IMR-90 (cell line): ENCODE measurements at regions not wholly inside any gene's neighbourhood (a gene's known extent, or its start where the extent isn't known, plus 50 kb on each side); places are given as distances from the start of the nearest gene placed in this dataset.
A peak's percentile ranks its signal among the peaks of the same experiment; 100 is the strongest.

ENCODE experiments used
- ATAC-seq: fragments of 200-7000 bp; cut with Tn5 transposase; 2 replicates; pipeline ENCODE4 v1.9.1; 2020; ENCODE audit warnings: low read depth, mild to moderate bottlenecking, moderate library complexity
- BruUV-seq: library from RNA; stranded (reverse); fragments of 400-500 nt; replicated peaks from 2 replicates; lab custom pipeline; 2021; lab: Mats Ljungman, UMichigan
- CTCF ChIA-PET: fragments of 300-600 bp; formaldehyde crosslinking; extraction: SDS; loops from one replicate; lab custom pipeline; 2021; ENCODE audit warnings: antibody characterized with exemption; lab: Yijun Ruan, JAX
- POLR2A ChIA-PET: fragments of 300-600 bp; sonication (Branson Sonifier 250); formaldehyde crosslinking; loops from one replicate; lab custom pipeline; 2022; ENCODE audit warnings: antibody characterized with exemption; ENCODE audit not compliant: unreplicated experiment; lab: Charles Lee
- DNase-seq: peaks from one replicate; pipeline ENCODE4 v3.0.0; 2013
- H2AFZ ChIP-seq: replicated peaks from 2 replicates; pipeline ENCODE3; 2013; ENCODE audit warnings: low read length, mild to moderate bottlenecking; ENCODE audit not compliant: poor library complexity
- H2AK5ac ChIP-seq: 2 replicates; pipeline ENCODE4 v1.6.1; 2013; ENCODE audit warnings: low read depth, low read length, inconsistent platforms
- H2AK9ac ChIP-seq: replicated peaks from 2 replicates; pipeline ENCODE3; 2013; ENCODE audit warnings: mild to moderate bottlenecking, low read depth, low read length, moderate library complexity; ENCODE audit not compliant: poor library complexity
- H2BK120ac ChIP-seq: 2 replicates; pipeline ENCODE4 v1.6.1; 2013; ENCODE audit warnings: low read depth, low read length, inconsistent platforms
- H2BK15ac ChIP-seq: 3 replicates; pipeline ENCODE4 v1.6.1; 2013; ENCODE audit warnings: low read depth, low read length, inconsistent platforms
- H2BK20ac ChIP-seq: 2 replicates; pipeline ENCODE4 v1.6.1; 2013; ENCODE audit warnings: low read depth, mild to moderate bottlenecking, inconsistent platforms, low read length, moderate library complexity
- H2BK5ac ChIP-seq: 2 replicates; pipeline ENCODE4 v1.6.1; 2013; ENCODE audit warnings: mild to moderate bottlenecking, low read depth, low read length, inconsistent platforms; ENCODE audit not compliant: poor library complexity, severe bottlenecking
- H3K14ac ChIP-seq: replicated peaks from 2 replicates; pipeline ENCODE4 v1.6.1; 2013; ENCODE audit warnings: low read depth, low read length, inconsistent platforms
- H3K18ac ChIP-seq: 2 replicates; pipeline ENCODE4 v1.6.1; 2013; ENCODE audit warnings: low read depth, low read length, control low read depth
- H3K23ac ChIP-seq: 2 replicates; pipeline ENCODE4 v1.6.1; 2013; ENCODE audit warnings: low read depth, low read length, inconsistent platforms
- H3K27ac ChIP-seq: 2 replicates; pipeline ENCODE4 v1.5.1; 2013; ENCODE audit warnings: mild to moderate bottlenecking, control low read depth, low read length; ENCODE audit not compliant: insufficient read depth
- H3K27me3 ChIP-seq: 2 replicates; pipeline ENCODE4 v1.6.1; 2013; ENCODE audit warnings: low read length; ENCODE audit not compliant: control insufficient read depth, insufficient read depth
- H3K36me3 ChIP-seq: 2 replicates; pipeline ENCODE4 v1.6.1; 2013; ENCODE audit warnings: low read length, mixed read lengths; ENCODE audit not compliant: control insufficient read depth, insufficient read depth
- H3K4ac ChIP-seq: 2 replicates; pipeline ENCODE4 v1.6.1; 2013; ENCODE audit warnings: low read depth, low read length, inconsistent platforms
- H3K4me1 ChIP-seq: 2 replicates; pipeline ENCODE4 v1.6.1; 2013; ENCODE audit warnings: low read length, mixed read lengths; ENCODE audit not compliant: control insufficient read depth, insufficient read depth
- H3K4me2 ChIP-seq: 2 replicates; pipeline ENCODE4 v1.6.1; 2013; ENCODE audit warnings: low read depth, mild to moderate bottlenecking, control low read depth, low read length, moderate library complexity
- H3K4me3 ChIP-seq: 2 replicates; pipeline ENCODE4 v1.5.1; 2013; ENCODE audit warnings: low read depth, mild to moderate bottlenecking, control low read depth, low read length, moderate library complexity; ENCODE audit not compliant: insufficient read depth
- H3K56ac ChIP-seq: 2 replicates; pipeline ENCODE4 v1.6.1; 2013; ENCODE audit warnings: low read length, inconsistent platforms; ENCODE audit not compliant: insufficient read depth; ENCODE audit errors: extremely low read depth
- H3K79me1 ChIP-seq, 2 experiments: 2 replicates each; pipeline ENCODE4 v1.6.1; 2013; ENCODE audit warnings: low read length in 2 of 2, inconsistent platforms in 1 of 2, low read depth in 1 of 2
- H3K9ac ChIP-seq: 2 replicates; pipeline ENCODE4 v1.6.1; 2013; ENCODE audit warnings: low read depth, low read length, control low read depth
- H3K9me1 ChIP-seq: 2 replicates; pipeline ENCODE4 v1.6.1; 2013; ENCODE audit warnings: low read length, inconsistent platforms; ENCODE audit not compliant: insufficient read depth
- H3K9me3 ChIP-seq: 2 replicates; pipeline ENCODE4 v1.6.1; 2013; ENCODE audit warnings: low read length; ENCODE audit not compliant: control insufficient read depth, insufficient read depth
- H4K20me1 ChIP-seq: 2 replicates; pipeline ENCODE4 v1.6.1; 2013; ENCODE audit warnings: low read length, inconsistent platforms; ENCODE audit not compliant: insufficient read depth
- H4K5ac ChIP-seq: 2 replicates; pipeline ENCODE4 v1.6.1; 2013; ENCODE audit warnings: mild to moderate bottlenecking, low read depth, low read length, control low read depth
- H4K8ac ChIP-seq, 2 experiments: 2 replicates each; pipeline ENCODE4 v1.6.1; 2013; ENCODE audit warnings: low read depth in 2 of 2, low read length in 2 of 2, control low read depth in 1 of 2, inconsistent platforms in 1 of 2
- H4K91ac ChIP-seq: 2 replicates; pipeline ENCODE4 v1.6.1; 2013; ENCODE audit warnings: low read depth, low read length, inconsistent platforms; ENCODE audit not compliant: insufficient read depth
- CEBPB ChIP-seq: IDR thresholded peaks from 2 replicates; pipeline ENCODE4 v1.6.1; 2012; ENCODE audit warnings: low read depth, low read length, improper control_type of control experiment
- CHD1 ChIP-seq: IDR thresholded peaks from 2 replicates; pipeline ENCODE4 v1.6.1; 2012; ENCODE audit warnings: low read depth, low read length, improper control_type of control experiment
- CTCF ChIP-seq: conservative IDR thresholded peaks from 2 replicates; pipeline ENCODE4 v1.5.1; 2012; ENCODE audit warnings: mild to moderate bottlenecking, low read depth, low read length, improper control_type of control experiment
- ELK1 ChIP-seq: fragments of 150-350 bp; IDR thresholded peaks from 2 replicates; pipeline ENCODE4 v1.6.1; 2016; ENCODE audit warnings: low read depth, mild to moderate bottlenecking, low read length, moderate library complexity, borderline replicate concordance
- FOS ChIP-seq: fragments of 150-350 bp; IDR thresholded peaks from 2 replicates; pipeline ENCODE4 v1.6.1; 2016; ENCODE audit warnings: low read depth, low read length
- MAFK ChIP-seq: IDR thresholded peaks from 2 replicates; pipeline ENCODE4 v1.6.1; 2012; ENCODE audit warnings: low read depth, low read length, improper control_type of control experiment
- MAZ ChIP-seq: IDR thresholded peaks from 2 replicates; pipeline ENCODE4 v1.6.1; 2012; ENCODE audit warnings: low read depth, mild to moderate bottlenecking, low read length, improper control_type of control experiment, moderate library complexity, borderline replicate concordance
- NFE2L2 ChIP-seq: fragments of 150-350 bp; IDR thresholded peaks from 2 replicates; pipeline ENCODE4 v1.6.1; 2016; ENCODE audit warnings: low read depth, mild to moderate bottlenecking, low read length
- POLR2A ChIP-seq: IDR thresholded peaks from 2 replicates; pipeline ENCODE4 v1.6.1; 2012; ENCODE audit warnings: mild to moderate bottlenecking, low read depth, low read length
- RAD21 ChIP-seq: IDR thresholded peaks from 2 replicates; pipeline ENCODE4 v1.6.1; 2012; ENCODE audit warnings: low read length, improper control_type of control experiment
- RCOR1 ChIP-seq: IDR thresholded peaks from 2 replicates; pipeline ENCODE4 v1.6.1; 2012; ENCODE audit warnings: mild to moderate bottlenecking, low read length, improper control_type of control experiment; ENCODE audit not compliant: insufficient replicate concordance
- RFX5 ChIP-seq: IDR thresholded peaks from 2 replicates; pipeline ENCODE4 v1.8.0; 2012; ENCODE audit warnings: low read depth, mild to moderate bottlenecking, low read length, moderate library complexity
- SMC3 ChIP-seq: fragments of 150-350 bp; IDR thresholded peaks from 2 replicates; pipeline ENCODE4 v1.6.1; 2016; ENCODE audit warnings: low read depth, mild to moderate bottlenecking, antibody characterized with exemption, low read length, moderate library complexity
- USF2 ChIP-seq: fragments of 150-350 bp; IDR thresholded peaks from 2 replicates; pipeline ENCODE4 v1.6.1; 2017; ENCODE audit warnings: mild to moderate bottlenecking, antibody characterized with exemption, low read length, low read depth
- WGBS, 2 experiments: methylation state at CpG; one replicate each; pipeline versions ENCODE4 v1.1.5 to v1.1.7; 2013; ENCODE audit warnings: missing lambda C conversion rate in 2 of 2; ENCODE audit not compliant: insufficient read length in 1 of 2; ENCODE audit errors: extremely low coverage in 2 of 2; 5-methylcytosine and 5-hydroxymethylcytosine counted together
- dilution Hi-C: fragments of 300-500 bp; cut with HindIII; formaldehyde crosslinking; loops from one replicate; pipeline ENCODE4 v1.14.3; 2018; ENCODE audit warnings: low sequenced_read_pairs; ENCODE audit not compliant: unreplicated experiment
- in situ Hi-C: fragments of 300-500 bp; cut with MboI; formaldehyde crosslinking; loops from 3 replicates; pipeline ENCODE4 v1.14.3; 2019; ENCODE audit warnings: low sequenced_read_pairs, inconsistent platforms, mixed read lengths
- intact Hi-C: fragments of 100-400 bp; cut with micrococcal nuclease; formaldehyde crosslinking; loops from 2 replicates; pipeline ENCODE4 v1.10.0; 2022

GRCh38 chr16:86157616-86158247 is 258.8 kb downstream of the IRF8 start:
- Histone ChIP-seq H3K9ac (no peak overlapping the region), H2BK20ac (peak overlapping the region; percentile 85; the same call in 1 of the 2 replicates), H3K36me3 (no peaks in the 10 kb centered on the region), H3K9me3 (no peaks in the 10 kb centered on the region), H3K4me1 (peaks cover 13% of the 10 kb centered on the region), H2BK15ac (peak overlapping the region; percentile 93; the same call in 2 of the 3 replicates), H2BK120ac (peak overlapping the region; percentile 56), H3K9me1 (peaks cover 7% of the 10 kb centered on the region), H3K56ac (no peak overlapping the region), H3K4ac (peak overlapping the region; percentile 72), H2BK5ac (peak overlapping the region; percentile 54), H4K91ac (peak overlapping the region; percentile 61), H4K8ac (peak overlapping the region; percentile 56 to 65), H2AK5ac (peak overlapping the region; percentile 85; the same call in 1 of the 2 replicates), H4K5ac (peak overlapping the region; percentile 46; the same call in 1 of the 2 replicates), H3K79me1 (0 out of 4 replicates have a peak, but pooled peaks cover 0 to 7% of the 10 kb centered on the region in 2 experiments), H4K20me1 (no peaks in the 10 kb centered on the region), H3K27ac (no peak overlapping the region), H3K4me3 (no peak overlapping the region), H2AK9ac (no peak overlapping the region), H2AFZ (peak overlapping the region; percentile 45), H3K18ac (peak overlapping the region; percentile 83; the same call in 1 of the 2 replicates), H3K27me3 (no peaks in the 10 kb centered on the region), H3K14ac (peak overlapping the region; percentile 81), H3K4me2 (no peak overlapping the region; the same call in 1 of the 2 replicates), H3K23ac (peak overlapping the region; percentile 39)
- DNase-seq (peak; percentile 82), ATAC-seq (peak; percentile 87)
- intact Hi-C loops (loop anchor here (10.0 kb wide), 1 partner anchor 347 kb away; no protein-coding TSS in a partner anchor), dilution Hi-C loops (no loop called here), in situ Hi-C loops (no loop called here)
- 40% methylated on average over 1 of the region's 6 CpGs; no CpG with 5 or more reads in 1 of the 2 experiments for WGBS, 2 experiments
- BruUV-seq: no TSS peak
- ChIA-PET POLR2A (no interaction called here), CTCF (interaction anchor here (1.2 kb wide), 1 partner anchor 9 kb away, joined by 3 read pairs; no protein-coding TSS in a partner anchor)
- TF ChIP-seq USF2 (no peak), NFE2L2 (no peak), CHD1 (no peak), RCOR1 (no peak), CTCF (no peak), MAZ (peak; percentile 18; the same call in 1 of the 2 replicates), POLR2A (0 out of 2 replicates have a peak, but pooled peaks have one; percentile 23), RFX5 (no peak), ELK1 (no peak), MAFK (no peak), SMC3 (no peak), RAD21 (no peak), FOS (no peak), CEBPB (peak; percentile 44; the same call in 1 of the 2 replicates)
